ENCODE measurements at regions not wholly inside any gene's neighbourhood (a gene's known extent, or its start where the extent isn't known, plus 50 kb on each side); places are given as distances from the start of the nearest gene placed in this dataset.

- DNase-seq: no peak
Observed at GRCh38 chr2:207465894-207466293, 63.9 kb upstream of the CREB1 start.

GRCh38 chr2:207467716-207468347, 61.9 kb upstream of the CREB1 start:
- no peak for DNase-seq

- DNase-seq: no peak
Observed at GRCh38 chr2:207468488-207468887, 61.3 kb upstream of the CREB1 start.

GRCh38 chr2:207469451-207469850, 60.3 kb upstream of the CREB1 start:
- no peak for DNase-seq

- DNase-seq: no peak
Observed at GRCh38 chr2:207469943-207470729, 59.6 kb upstream of the CREB1 start.

GRCh38 chr2:207471261-207471660, 58.5 kb upstream of the CREB1 start:
- DNase-seq: no peak

GRCh38 chr2:207472343-207473048, 57.3 kb upstream of the CREB1 start:
- no peak for DNase-seq

GRCh38 chr2:207473049-207473930, 56.5 kb upstream of the CREB1 start:
- peak in 4 of 6 experiments; percentile 2 to 63 (median 38) for DNase-seq

- DNase-seq: no peak
Observed at GRCh38 chr2:207473931-207474235, 55.9 kb upstream of the CREB1 start.

- DNase-seq: peak; percentile 8 to 77 (median 26)
Observed at GRCh38 chr2:207474863-207475485, 54.8 kb upstream of the CREB1 start.

GRCh38 chr2:207475546-207475945, 54.2 kb upstream of the CREB1 start:
- no peak for DNase-seq

- DNase-seq: no peak
Observed at GRCh38 chr2:207477896-207478295, 51.9 kb upstream of the CREB1 start.

GRCh38 chr2:207478572-207478971, 51.2 kb upstream of the CREB1 start:
- no peak for DNase-seq

- no peak for DNase-seq
Observed at GRCh38 chr2:207479198-207479785, 50.5 kb upstream of the CREB1 start.
